HCT116 (cell line): ENCODE measurements at regions not wholly inside any gene's neighbourhood (a gene's known extent, or its start where the extent isn't known, plus 50 kb on each side); places are given as distances from the start of the nearest gene placed in this dataset.

Source experiments
- CTCF ChIP-seq, 3 experiments: fragments of 200-600 bp in 1 of 3; sonication (generic) in 1 of 3; IDR thresholded peaks in 2 of 3; conservative IDR thresholded peaks in 1 of 3; 2 replicates each; pipeline ENCODE4 v1.5.1; 2012 to 2017; ENCODE audit warnings: low read depth in 2 of 3, low read length in 2 of 3, antibody characterized with exemption in 1 of 3, borderline replicate concordance in 1 of 3, control low read depth in 1 of 3, mild to moderate bottlenecking in 1 of 3, mixed read lengths in 1 of 3, mixed run types in 1 of 3, moderate library complexity in 1 of 3; ENCODE audit not compliant: insufficient read depth in 1 of 3
- EGR1 ChIP-seq: IDR thresholded peaks from 2 replicates; pipeline ENCODE4 v1.6.1; 2012; ENCODE audit warnings: low read depth
- EZH2 ChIP-seq: fragments of 200-600 bp; sonication (generic); IDR thresholded peaks from 2 replicates; pipeline ENCODE4 v1.6.1; 2017; ENCODE audit warnings: antibody characterized with exemption, mixed run types
- EZH2phosphoT487 ChIP-seq: fragments of 200-600 bp; IDR thresholded peaks from 2 replicates; pipeline ENCODE4 v1.6.1; 2018; ENCODE audit warnings: antibody characterized with exemption, borderline replicate concordance
- POLR2A ChIP-seq: IDR thresholded peaks from 2 replicates; pipeline ENCODE4 v1.7.0; 2011; ENCODE audit warnings: borderline replicate concordance; ENCODE audit not compliant: insufficient read depth, insufficient read length; ENCODE audit errors: extremely low read depth
- RAD21 ChIP-seq: IDR thresholded peaks from 2 replicates; pipeline ENCODE4 v1.6.1; 2012; ENCODE audit warnings: low read depth, mild to moderate bottlenecking
- REST ChIP-seq: IDR thresholded peaks from 2 replicates; pipeline ENCODE4 v1.6.1; 2012; ENCODE audit warnings: low read depth
- TCF7L2 ChIP-seq: IDR thresholded peaks from 2 replicates; pipeline ENCODE4 v1.7.0; 2011; ENCODE audit warnings: borderline replicate concordance, inconsistent platforms; ENCODE audit not compliant: insufficient read depth, insufficient read length; ENCODE audit errors: extremely low read depth
- ZNF274 ChIP-seq: fragments of 200-500 bp; sonication (Bioruptor generic); IDR thresholded peaks from 2 replicates; pipeline ENCODE4 v1.6.1; 2014; ENCODE audit warnings: mild to moderate bottlenecking, low read depth, low read length, inconsistent platforms

DNA sequence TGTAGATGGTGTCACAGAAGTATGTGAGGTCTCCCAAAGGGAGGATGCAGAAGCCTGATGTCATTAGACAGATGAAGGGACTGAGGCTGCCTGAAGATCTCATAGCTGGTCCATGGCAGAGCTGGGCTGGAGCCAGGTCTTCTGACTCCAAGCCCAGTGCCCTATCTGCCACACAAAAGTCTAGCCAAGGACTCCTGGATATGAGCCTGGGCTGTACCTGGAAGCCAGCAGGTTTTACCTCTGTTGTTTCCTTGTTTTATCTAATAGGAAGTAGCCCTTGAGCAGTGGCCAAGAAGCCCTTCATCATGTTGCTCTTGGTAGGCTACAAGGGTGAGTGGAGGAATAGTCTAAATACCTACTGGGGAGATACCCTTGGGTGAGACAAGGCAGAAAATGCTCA, 74.4 kb upstream of the SLC44A3 start:
- TF ChIP-seq CTCF (IDR thresholded peaks at IDR 0.05 in 2 of 3, conservative IDR thresholded peaks at IDR 0.05 in 1 of 3; ENCODE audit: borderline replicate concordance in 1 of 3, insufficient read depth in 1 of 3, low read depth in 2 of 3, low read length in 2 of 3) (no peak), EZH2 (no peak), REST (no peak), RAD21 (no peak), EGR1 (no peak), ZNF274 (no peak), TCF7L2 (no peak), EZH2phosphoT487 (no peak), POLR2A (no peak)
